HG02885 (cell line): ENCODE measurements at regions not wholly inside any gene's neighbourhood (a gene's known extent, or its start where the extent isn't known, plus 50 kb on each side); places are given as distances from the start of the nearest gene placed in this dataset.
A peak's percentile ranks its signal among the peaks of the same experiment; 100 is the strongest.

Experiments used
- ATAC-seq: cut with Tn5 transposase; IDR thresholded peaks from one replicate; pipeline ENCODE4 v1.9.1; 2021; ENCODE audit warnings: mild to moderate bottlenecking; ENCODE audit not compliant: unreplicated experiment, poor library complexity

DNA sequence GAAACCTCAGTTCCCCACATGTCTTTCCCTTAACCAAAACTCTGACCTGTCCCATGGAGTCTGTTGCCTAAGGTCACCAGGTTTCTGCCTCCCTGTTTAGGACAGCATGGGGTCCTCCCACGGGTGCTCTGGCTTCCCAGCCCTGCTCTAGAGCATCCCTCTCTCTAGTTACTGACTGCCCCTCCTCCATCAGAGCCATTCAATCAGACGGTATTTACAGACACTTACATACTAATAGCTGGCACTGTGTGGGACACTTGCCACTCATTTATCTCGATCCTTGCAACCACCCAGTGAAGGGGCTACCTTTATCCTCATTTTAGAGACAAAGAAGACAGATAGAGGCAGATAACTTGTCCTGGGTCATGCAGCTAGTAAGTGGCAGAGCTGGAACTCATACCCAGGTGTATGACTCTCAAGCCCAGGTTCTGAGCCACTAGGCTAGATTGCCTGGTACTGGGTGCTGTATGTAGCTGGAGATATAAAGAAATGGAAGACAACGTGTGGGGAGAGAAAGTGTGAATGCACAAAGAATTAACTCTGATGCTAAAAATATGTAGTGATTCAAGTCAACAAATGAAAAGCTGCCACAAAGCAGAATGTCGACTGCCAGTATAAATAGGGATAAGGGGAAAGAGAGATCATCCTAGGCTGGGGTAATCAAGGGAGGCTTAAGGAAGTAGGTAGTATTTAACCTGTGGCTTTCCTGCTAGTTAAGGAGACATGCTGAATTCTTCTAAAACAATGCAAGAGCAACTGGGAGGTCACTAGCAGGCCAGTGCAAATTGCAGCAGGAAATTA is 52.5 kb upstream of the PDE8B start:
- no peak for ATAC-seq

- ATAC-seq = no peak
Observed at GRCh38 chr5:77156379-77156778, 54.1 kb upstream of the PDE8B start.

DNA sequence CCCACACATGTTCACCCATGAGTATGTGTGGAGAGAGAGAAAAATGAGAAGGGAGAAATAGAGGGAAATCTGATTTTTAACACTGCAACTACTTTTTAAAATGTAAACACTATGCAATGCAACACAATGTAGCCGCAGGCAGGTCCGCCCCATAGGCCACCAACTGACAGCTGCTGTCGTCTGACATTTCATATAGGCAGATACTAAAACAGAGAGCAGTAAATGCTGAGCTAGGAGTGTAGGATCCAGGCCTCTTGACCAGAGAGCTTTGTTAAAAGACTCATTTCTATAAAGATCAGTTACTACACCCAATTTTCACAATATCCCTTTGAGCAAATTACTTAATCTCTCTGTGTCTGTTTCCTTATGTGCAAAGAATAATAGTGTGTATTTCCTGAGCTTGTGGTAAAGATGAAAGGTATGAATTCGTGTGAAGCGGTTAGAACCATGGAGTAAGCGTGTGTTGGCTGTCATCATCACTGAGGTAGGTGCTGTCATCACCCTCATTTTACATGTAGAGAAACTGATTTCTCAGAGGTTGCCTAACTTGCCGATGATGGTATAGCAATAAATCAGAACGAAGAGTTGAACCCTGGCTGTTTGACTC is 55.2 kb upstream of the PDE8B start:
- no peak for ATAC-seq

- no peak for ATAC-seq
Observed at GRCh38 chr5:77152441-77152840, 58.0 kb upstream of the PDE8B start.

- no peak for ATAC-seq
Observed at GRCh38 chr5:77151501-77151900, 59.0 kb upstream of the PDE8B start.

DNA sequence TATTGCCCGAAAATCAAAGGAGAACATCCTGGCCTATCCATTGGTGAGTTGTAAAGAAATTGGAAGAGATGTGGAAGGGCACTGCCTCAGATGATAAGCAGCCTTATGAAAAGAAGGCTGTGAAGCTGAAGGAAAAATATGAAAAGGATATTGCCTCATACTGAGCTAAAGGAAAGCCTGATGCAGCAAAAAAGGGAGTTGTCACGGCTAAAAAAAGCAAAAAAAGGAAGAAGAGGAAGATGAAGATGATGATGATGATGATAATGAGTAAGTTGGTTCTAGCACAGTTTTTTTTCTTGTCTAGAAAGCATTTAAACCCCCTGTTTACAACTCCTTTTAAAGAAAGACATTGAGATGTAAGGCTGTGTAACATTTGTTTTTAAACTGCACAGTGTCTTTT is 59.8 kb upstream of the ZBED3 start:
- ATAC-seq = no peak

DNA sequence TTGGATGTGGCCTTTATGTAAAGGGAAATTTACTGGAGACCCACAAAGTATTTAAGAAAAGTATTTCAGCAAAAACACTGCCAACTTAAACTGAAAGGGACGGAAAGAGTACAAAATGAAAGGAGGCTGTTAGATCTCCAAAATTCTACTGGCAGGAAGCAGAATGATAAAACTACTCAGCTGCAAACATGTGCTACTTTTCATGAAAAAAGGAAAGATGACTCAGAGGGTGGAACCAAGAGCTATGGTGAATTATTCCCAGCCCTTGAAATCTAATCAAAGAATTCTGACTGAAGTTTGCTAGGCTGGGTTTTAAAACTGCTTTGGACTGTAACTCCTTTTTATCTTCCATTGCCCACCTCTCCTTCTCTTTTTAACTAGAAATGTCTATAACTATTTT is 58.6 kb upstream of the ZBED3 start:
- no peak for ATAC-seq

DNA sequence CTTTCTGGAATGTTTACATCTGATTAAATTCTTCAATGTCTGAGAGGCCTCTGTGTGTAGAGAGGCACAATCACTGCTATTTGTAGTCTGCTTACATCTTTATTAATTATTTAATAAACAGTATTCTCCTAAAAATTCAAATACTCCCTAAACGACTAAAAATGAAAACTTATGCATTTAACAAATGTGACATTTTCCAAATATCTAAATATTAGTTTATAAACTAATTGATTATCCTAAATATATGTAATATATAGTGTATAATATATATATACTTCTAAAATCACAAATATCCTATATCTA is 57.7 kb upstream of the ZBED3 start:
- no peak for ATAC-seq

DNA sequence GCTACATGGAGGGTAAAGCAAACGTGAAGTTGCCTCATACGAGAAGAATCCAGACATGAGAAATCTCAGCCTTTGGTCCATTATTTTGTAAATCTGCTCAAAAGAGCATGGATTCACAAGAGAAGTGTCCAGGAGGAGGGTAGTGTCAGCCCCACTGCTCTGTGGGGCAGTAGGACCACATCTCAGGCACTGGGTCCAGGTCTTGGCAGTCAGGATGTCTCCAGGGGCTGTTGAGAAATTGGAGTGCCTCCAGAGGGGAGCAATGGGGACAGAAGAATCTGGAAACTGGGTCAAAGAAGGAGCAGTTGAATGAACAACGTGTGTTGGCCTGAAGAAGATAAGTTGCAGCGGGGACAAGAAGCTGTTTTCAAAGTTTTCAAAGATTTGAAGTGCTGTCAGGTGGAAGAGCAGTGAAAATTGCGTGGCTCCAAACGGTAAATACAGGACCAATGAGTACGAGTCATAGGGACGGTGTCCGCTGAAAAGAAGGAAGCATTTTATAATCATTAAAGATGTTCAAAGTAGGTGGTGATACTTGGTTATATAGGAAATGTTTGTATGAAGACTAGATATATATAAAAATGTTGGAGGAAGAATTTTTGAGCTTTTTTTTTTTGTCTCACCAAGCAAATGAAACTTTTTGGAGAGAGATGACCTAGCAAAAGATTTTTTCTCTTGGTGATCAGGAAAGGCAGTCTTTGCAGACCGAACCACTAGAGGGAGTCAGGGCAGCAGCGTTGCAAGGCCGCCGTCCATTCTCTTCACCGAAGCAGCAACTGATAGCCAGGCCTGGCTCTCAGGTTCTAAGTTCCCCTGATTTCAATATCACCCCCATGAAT is 57.1 kb upstream of the ZBED3 start:
- ATAC-seq = peak; percentile 59

- no peak for ATAC-seq
Observed at GRCh38 chr5:77140350-77140749, 53.3 kb upstream of the ZBED3 start.

DNA sequence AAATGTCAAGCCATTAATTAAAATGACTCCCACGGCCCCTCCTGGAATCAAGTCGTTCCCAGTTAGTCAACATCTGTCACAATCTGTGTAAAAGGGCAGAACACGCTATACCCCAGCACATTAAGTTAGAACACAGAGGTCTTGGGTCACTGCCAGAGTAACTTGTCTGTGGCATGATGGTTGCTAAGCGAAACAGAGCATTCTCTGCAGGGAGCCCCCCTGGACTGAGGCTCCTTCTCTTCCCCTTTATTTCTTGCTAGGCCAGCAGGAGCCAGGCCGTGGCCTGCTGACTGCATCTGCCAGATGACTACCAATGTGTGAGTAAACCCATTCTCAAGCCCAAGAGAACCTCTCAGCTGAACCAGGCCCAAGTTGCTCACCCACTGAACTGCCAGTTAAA is 51.9 kb upstream of the ZBED3 start:
- no peak for ATAC-seq
